ENCODE measurements at regions not wholly inside any gene's neighbourhood (a gene's known extent, or its start where the extent isn't known, plus 50 kb on each side); places are given as distances from the start of the nearest gene placed in this dataset.

- TF ChIP-seq EZH2 (IDR thresholded peaks at IDR 0.05; ENCODE audit: borderline replicate concordance, insufficient read depth, low read depth, low read length, poor library complexity, severe bottlenecking), result no peak
- no peak for TF ChIP-seq CTCF (IDR thresholded peaks at IDR 0.05)
Observed at GRCh38 chr22:27407369-27407985, 394.1 kb downstream of the MN1 start.
